Endodermal cell (in vitro differentiated cells): ENCODE measurements at regions not wholly inside any gene's neighbourhood (a gene's known extent, or its start where the extent isn't known, plus 50 kb on each side); places are given as distances from the start of the nearest gene placed in this dataset. TPM values are rescaled to one million over a fixed set of nuclear protein-coding genes. Genes with fewer than 3 reads are reported as not detected.

Experiments
- DNase-seq: peaks from one replicate; pipeline ENCODE4 v3.0.0-alpha.2; 2017
- H3K27ac ChIP-seq: 2 replicates; pipeline ENCODE4 v1.5.1; 2013; ENCODE audit warnings: mild to moderate bottlenecking, low read depth, low read length, moderate library complexity
- H3K27me3 ChIP-seq: 2 replicates; pipeline ENCODE4 v1.6.1; 2013; ENCODE audit warnings: mild to moderate bottlenecking, low read length, moderate library complexity; ENCODE audit not compliant: insufficient read depth, control insufficient read depth, poor library complexity, severe bottlenecking
- H3K36me3 ChIP-seq: 2 replicates; pipeline ENCODE4 v1.7.0; 2013; ENCODE audit warnings: mild to moderate bottlenecking, low read length, moderate library complexity; ENCODE audit not compliant: control insufficient read depth, insufficient read depth
- H3K4me1 ChIP-seq: one replicate; pipeline ENCODE4 v1.7.0; 2013; ENCODE audit warnings: low read length; ENCODE audit not compliant: control insufficient read depth, insufficient read depth
- H3K4me3 ChIP-seq: 2 replicates; pipeline ENCODE4 v1.5.1; 2013; ENCODE audit warnings: mild to moderate bottlenecking, low read length, moderate library complexity
- H3K9ac ChIP-seq: 2 replicates; pipeline ENCODE4 v1.6.1; 2013; ENCODE audit warnings: mild to moderate bottlenecking, low read length, moderate library complexity; ENCODE audit not compliant: poor library complexity, severe bottlenecking; ENCODE audit errors: extremely low read depth
- H3K9me3 ChIP-seq: 2 replicates; pipeline ENCODE4 v1.6.1; 2013; ENCODE audit warnings: mild to moderate bottlenecking, low read length, moderate library complexity; ENCODE audit not compliant: control insufficient read depth
- H3K27ac Mint-ChIP-seq: 2 replicates; pipeline ENCODE4 v1.8.0; 2020; ENCODE audit warnings: mixed read lengths
- H3K27me3 Mint-ChIP-seq: 2 replicates; pipeline ENCODE4 v1.8.0; 2021; ENCODE audit warnings: mild to moderate bottlenecking, mixed read lengths; ENCODE audit not compliant: insufficient read depth
- H3K36me3 Mint-ChIP-seq: 2 replicates; pipeline ENCODE4 v1.8.0; 2020; ENCODE audit warnings: low read depth, mixed read lengths
- H3K4me1 Mint-ChIP-seq: 2 replicates; pipeline ENCODE4 v1.8.0; 2020; ENCODE audit warnings: mixed read lengths
- H3K4me3 Mint-ChIP-seq: 2 replicates; pipeline ENCODE4 v1.8.0; 2020; ENCODE audit warnings: mild to moderate bottlenecking, moderate library complexity, mixed read lengths
- H3K9me3 Mint-ChIP-seq: 2 replicates; pipeline ENCODE4 v1.8.0; 2020; ENCODE audit warnings: mild to moderate bottlenecking, mixed read lengths
- CTCF ChIP-seq: fragments of 200-600 bp; sonication (generic); conservative IDR thresholded peaks from 2 replicates; pipeline ENCODE4 v1.5.0; 2021; ENCODE audit warnings: antibody characterized with exemption, mild to moderate bottlenecking
- WGBS, 2 experiments: methylation state at CpG; one replicate each; pipeline versions ENCODE4 v1.1.5 to v1.1.7; 2013; ENCODE audit warnings: missing lambda C conversion rate in 2 of 2, mixed read lengths in 1 of 2; ENCODE audit not compliant: insufficient coverage in 1 of 2, insufficient read length in 1 of 2; 5-methylcytosine and 5-hydroxymethylcytosine counted together
- microRNA-seq: library from miRNA; unstranded; fragments of <30 nt; microRNA quantifications from one replicate; pipeline ENCODE4 v1.2.0, GENCODE V29; 2020; ENCODE audit warnings: borderline microRNAs expressed

GRCh38 chr2:33652830-33653229, 53.7 kb upstream of the FAM98A start:
- H3K27me3 ChIP-seq = no peaks in the 10 kb centered on the region
- Mint-ChIP-seq H3K36me3 (no peaks in the 10 kb centered on the region), H3K4me3 (no peak overlapping the region), H3K27ac (no peak overlapping the region), H3K27me3 (no peaks in the 10 kb centered on the region), H3K9me3 (peaks cover 23% of the 10 kb centered on the region), H3K4me1 (no peaks in the 10 kb centered on the region)
- DNase-seq = no peak
- no peak overlapping the region for H3K9ac ChIP-seq
- H3K4me1 ChIP-seq = no peaks in the 10 kb centered on the region
- H3K36me3 ChIP-seq = no peaks in the 10 kb centered on the region
- no peak overlapping the region for H3K4me3 ChIP-seq
- H3K27ac ChIP-seq = no peak overlapping the region
- peaks cover 11% of the 10 kb centered on the region for H3K9me3 ChIP-seq
- WGBS, 2 experiments = 86 to 100% methylated on average over 1 of the region's 1 CpG
- no peak for TF ChIP-seq CTCF

GRCh38 chr2:33650171-33650570, 51.1 kb upstream of the FAM98A start:
- WGBS, 2 experiments = 80 to 100% methylated on average over 1 of the region's 1 CpG
- no peak overlapping the region for H3K27ac Mint-ChIP-seq

More at GRCh38 chr2:33650171-33650570, 51.1 kb upstream of the FAM98A start:
- peaks cover 13% of the 10 kb centered on the region for H3K9me3 Mint-ChIP-seq
- Histone ChIP-seq H3K9me3 (peaks cover 7% of the 10 kb centered on the region), H3K27ac (no peak overlapping the region), H3K27me3 (no peaks in the 10 kb centered on the region), H3K4me1 (no peaks in the 10 kb centered on the region), H3K4me3 (no peak overlapping the region), H3K36me3 (no peaks in the 10 kb centered on the region), H3K9ac (no peak overlapping the region)
- H3K36me3 Mint-ChIP-seq = no peaks in the 10 kb centered on the region
- no peak overlapping the region for H3K4me3 Mint-ChIP-seq
- H3K4me1 Mint-ChIP-seq = no peaks in the 10 kb centered on the region
- no peak for DNase-seq
- no peak for TF ChIP-seq CTCF
- H3K27me3 Mint-ChIP-seq = no peaks in the 10 kb centered on the region

Small RNA genes lying in the stretch of these regions (microRNA-seq; reads per million reads assigned to microRNA genes)
- gene MIR548AD = not detected
